HT1080 (cell line): ENCODE measurements at regions not wholly inside any gene's neighbourhood (a gene's known extent, or its start where the extent isn't known, plus 50 kb on each side); places are given as distances from the start of the nearest gene placed in this dataset.

Experiments used
- DNase-seq: peaks from one replicate; pipeline ENCODE4 v3.0.0-alpha.2; 2015; ENCODE audit warnings: low read depth

GRCh38 chr1:182295697-182296096, 95.9 kb downstream of the GLUL start:
- no peak for DNase-seq

GRCh38 chr1:182293119-182293589, 98.4 kb downstream of the GLUL start:
- DNase-seq = no peak

DNA sequence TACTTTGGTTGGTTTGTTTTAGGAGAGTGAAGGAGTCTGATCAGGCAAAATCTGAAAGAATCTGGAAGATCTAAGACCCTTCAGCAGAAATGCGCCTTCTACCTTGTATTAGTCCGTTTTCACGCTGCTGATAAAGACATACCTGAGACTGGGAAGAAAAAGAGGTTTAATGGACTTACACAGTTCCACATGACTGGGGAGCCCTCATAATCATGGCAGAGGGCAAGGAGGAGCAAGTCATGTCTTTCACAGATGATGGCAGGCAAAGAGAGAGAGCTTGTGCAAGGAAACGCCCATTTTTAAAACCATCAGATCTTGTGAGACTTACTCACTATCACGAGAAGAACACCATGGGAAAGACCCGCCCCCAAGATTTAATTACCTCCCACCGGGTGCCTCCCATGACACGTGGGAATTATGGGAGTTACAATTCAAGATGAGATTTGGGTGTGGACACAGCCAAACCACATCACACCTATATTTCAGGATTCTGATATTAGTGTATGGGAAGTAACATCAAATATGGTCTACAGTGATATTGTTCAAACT, 99.3 kb downstream of the GLUL start:
- DNase-seq = no peak

- DNase-seq = no peak
These were observed 99.9 kb downstream of the GLUL start for GRCh38 chr1:182291584-182292192.

- DNase-seq = no peak
These were observed 102.6 kb downstream of the GLUL start for GRCh38 chr1:182288749-182289604.

GRCh38 chr1:182286761-182287160, 104.8 kb downstream of the GLUL start:
- no peak for DNase-seq

- no peak for DNase-seq
These were observed 107.6 kb downstream of the GLUL start for GRCh38 chr1:182283746-182284544.

GRCh38 chr1:182281541-182281940, 110.0 kb downstream of the GLUL start:
- peak; percentile 15 for DNase-seq

DNA sequence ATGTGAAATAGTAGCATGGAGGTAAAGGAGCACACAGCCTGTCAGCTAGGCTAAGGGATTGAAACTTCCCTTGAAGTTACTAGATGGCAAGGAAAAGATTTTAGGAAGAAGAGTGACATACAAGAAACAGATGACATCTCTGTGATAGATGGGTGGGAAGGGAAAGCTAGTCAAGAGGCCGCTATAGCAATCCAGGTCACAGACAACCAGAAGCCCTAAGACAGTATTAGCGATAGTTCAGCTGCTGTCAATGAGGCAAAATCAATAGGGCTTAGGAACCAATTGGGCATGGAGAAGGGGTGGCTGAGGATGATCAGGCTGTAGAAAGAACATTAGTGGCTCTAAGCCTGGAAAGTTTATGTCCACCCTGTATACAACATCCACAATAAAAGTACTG, 111.1 kb downstream of the GLUL start:
- no peak for DNase-seq

DNA sequence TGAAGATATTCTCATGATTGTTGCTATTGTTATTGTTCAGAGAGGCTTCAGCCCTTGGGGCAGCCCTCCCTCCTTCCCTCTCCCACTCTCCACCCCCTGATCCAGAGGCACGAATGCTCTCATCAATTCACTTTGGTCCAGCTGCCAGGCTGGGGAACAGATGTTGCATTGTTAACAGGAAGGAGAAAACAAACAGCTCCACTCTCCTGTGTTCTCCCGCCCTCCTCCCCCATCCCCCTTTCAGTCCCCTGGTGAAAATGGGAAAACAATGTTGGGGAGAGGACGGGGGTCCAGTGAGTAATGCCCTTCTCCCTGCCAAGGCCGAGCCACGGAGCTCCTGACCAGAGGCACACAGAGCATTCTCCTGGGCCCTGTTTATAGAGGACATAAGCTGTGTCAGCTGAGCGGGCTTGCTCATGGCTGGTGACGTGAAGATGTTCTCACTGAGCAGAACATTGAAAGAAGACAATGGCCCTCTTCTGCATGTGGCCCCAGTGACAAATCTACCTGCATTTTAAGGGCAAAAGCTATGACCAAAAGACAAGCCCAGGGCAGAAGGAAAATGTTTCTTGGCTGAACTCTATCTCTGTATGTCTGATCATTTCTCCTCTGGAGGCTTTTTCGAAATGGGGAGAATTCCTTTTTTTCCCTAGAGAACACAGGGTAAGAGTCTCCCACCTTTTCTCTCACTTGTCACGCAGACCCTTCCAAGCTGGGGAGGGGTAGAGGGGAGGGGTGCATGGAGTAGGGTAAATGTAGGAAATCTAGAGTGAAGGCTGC, 111.7 kb downstream of the GLUL start:
- no peak for DNase-seq

- DNase-seq = no peak
These were observed 112.3 kb downstream of the GLUL start for GRCh38 chr1:182279302-182279701.

GRCh38 chr1:182278144-182279054, 113.2 kb downstream of the GLUL start:
- no peak for DNase-seq

GRCh38 chr1:182275271-182275670, 116.3 kb downstream of the GLUL start:
- no peak for DNase-seq

DNA sequence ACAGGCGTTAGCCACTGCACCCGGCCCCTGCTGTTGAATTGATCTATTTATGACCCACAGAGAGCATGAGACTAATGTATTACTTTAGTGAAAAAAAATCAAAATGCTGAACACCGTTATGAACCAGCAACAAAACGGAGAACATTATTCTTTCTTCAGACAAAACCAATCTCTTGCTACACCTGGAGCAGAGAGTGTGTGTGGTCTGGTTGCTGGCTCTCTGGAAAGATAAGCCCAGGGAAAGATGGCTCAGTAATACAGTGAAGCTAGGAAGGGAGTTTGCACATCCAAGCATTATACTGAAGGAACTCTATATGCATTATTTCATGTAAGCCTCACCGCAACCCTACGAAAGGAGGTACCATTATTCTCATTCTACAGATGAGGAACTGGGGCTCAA, 117.0 kb downstream of the GLUL start:
- no peak for DNase-seq

GRCh38 chr1:182270731-182271130, 120.9 kb downstream of the GLUL start:
- no peak for DNase-seq

- no peak for DNase-seq
These were observed 122.5 kb downstream of the GLUL start for GRCh38 chr1:182269097-182269496.

- DNase-seq = no peak
These were observed 122.9 kb downstream of the GLUL start for GRCh38 chr1:182268669-182269068.

- DNase-seq = no peak
These were observed 127.4 kb downstream of the GLUL start for GRCh38 chr1:182264185-182264584.

DNA sequence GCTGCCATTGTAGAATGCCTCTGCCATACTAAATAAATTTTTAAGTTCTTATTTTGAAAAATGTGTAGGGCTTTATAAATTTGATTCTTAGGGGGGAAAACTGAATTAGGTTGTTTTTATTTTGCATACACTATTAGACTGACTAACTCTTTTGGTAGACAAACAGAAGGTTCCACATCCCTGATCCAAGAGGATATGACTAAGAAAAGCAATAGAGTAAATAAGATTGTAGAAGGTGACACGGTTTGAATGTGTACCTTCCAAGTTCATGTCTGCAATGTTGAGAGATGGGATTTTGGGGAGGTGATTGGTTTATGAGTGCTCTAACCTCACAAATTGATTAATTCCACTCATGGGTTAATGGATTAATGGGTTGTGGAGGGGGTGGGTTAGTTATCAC, 127.9 kb downstream of the GLUL start:
- peak; percentile 8 for DNase-seq

DNA sequence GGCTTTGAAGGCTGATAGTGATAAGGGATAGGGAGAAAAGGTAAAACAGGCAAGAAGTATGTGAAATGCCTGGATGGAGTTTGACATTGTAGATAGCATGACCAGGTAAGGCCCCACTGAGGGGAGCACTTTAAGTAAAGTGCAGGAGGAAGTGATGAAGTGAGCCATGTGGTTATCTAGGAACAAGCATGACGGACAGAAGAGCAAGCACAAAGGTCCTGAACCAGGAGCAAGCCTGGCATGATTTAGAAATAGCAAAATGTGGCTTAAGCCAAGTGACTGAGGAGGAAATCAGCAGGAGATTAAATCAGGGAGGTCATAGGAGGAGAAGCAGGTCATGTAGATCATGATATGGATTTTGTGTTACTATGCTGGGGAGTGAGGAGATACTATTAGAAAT, 129.2 kb downstream of the GLUL start:
- DNase-seq = no peak
